AG09309 (cell line): ENCODE measurements at regions not wholly inside any gene's neighbourhood (a gene's known extent, or its start where the extent isn't known, plus 50 kb on each side); places are given as distances from the start of the nearest gene placed in this dataset.

Source experiments
- DNase-seq: peaks from one replicate; pipeline ENCODE4 v3.0.0-alpha.2; 2010; ENCODE audit warnings: low read depth
- H3K4me3 ChIP-seq: 2 replicates; pipeline ENCODE4 v1.5.1; 2011; ENCODE audit warnings: mild to moderate bottlenecking, low read depth, low read length, moderate library complexity; ENCODE audit not compliant: control insufficient read depth
- CTCF ChIP-seq: IDR thresholded peaks from 2 replicates; pipeline ENCODE4 v1.5.1; 2011; ENCODE audit warnings: mild to moderate bottlenecking, low read depth, low read length, inconsistent platforms; ENCODE audit not compliant: insufficient read depth, control insufficient read depth; ENCODE audit errors: missing control alignments

- no peak for DNase-seq
- no peak for TF ChIP-seq CTCF
- no peak overlapping the region for H3K4me3 ChIP-seq
Measured at GRCh38 chr15:77778802-77779201, 146.1 kb upstream of the LINGO1 start.

GRCh38 chr15:77775837-77776236 lies 143.1 kb upstream of the LINGO1 start:
- no peak for TF ChIP-seq CTCF
- DNase-seq, result no peak
- H3K4me3 ChIP-seq, result no peak overlapping the region

- no peak for DNase-seq
- TF ChIP-seq CTCF, result no peak
- no peak overlapping the region for H3K4me3 ChIP-seq
Measured at GRCh38 chr15:77775373-77775772, 142.7 kb upstream of the LINGO1 start.

GRCh38 chr15:77774350-77774749 lies 141.6 kb upstream of the LINGO1 start:
- H3K4me3 ChIP-seq, result no peak overlapping the region
- TF ChIP-seq CTCF, result no peak
- no peak for DNase-seq

GRCh38 chr15:77773903-77774302 lies 141.2 kb upstream of the LINGO1 start:
- H3K4me3 ChIP-seq, result no peak overlapping the region
- no peak for DNase-seq
- TF ChIP-seq CTCF, result no peak

- no peak for TF ChIP-seq CTCF
- no peak for DNase-seq
- no peak overlapping the region for H3K4me3 ChIP-seq
Measured at GRCh38 chr15:77772641-77773402, 140.1 kb upstream of the LINGO1 start.
